AG08396 (cell line): ENCODE measurements at regions not wholly inside any gene's neighbourhood (a gene's known extent, or its start where the extent isn't known, plus 50 kb on each side); places are given as distances from the start of the nearest gene placed in this dataset.
"Not testable (repeated sequence)": the region's sequence is repeated elsewhere in the genome, so short reads cannot be mapped to it uniquely, and the experiment has no call there.

Experiments used
- DNase-seq: peaks from one replicate; pipeline ENCODE4 v3.0.0; 2012; ENCODE audit warnings: low spot score, mixed read lengths

GRCh38 chr9:17846948-17847655 lies 268.2 kb downstream of the SH3GL2 start:
- DNase-seq, result no peak

- no peak for DNase-seq
Observed at GRCh38 chr9:17847908-17848307, 269.0 kb downstream of the SH3GL2 start.

- no peak for DNase-seq
Observed at GRCh38 chr9:17852108-17852507, 273.2 kb downstream of the SH3GL2 start.

- DNase-seq, result no peak
Observed at GRCh38 chr9:17854487-17854886, 275.6 kb downstream of the SH3GL2 start.

- no peak for DNase-seq
Observed at GRCh38 chr9:17856995-17857394, 278.1 kb downstream of the SH3GL2 start.

- no peak for DNase-seq
Observed at GRCh38 chr9:17859228-17859627, 280.4 kb downstream of the SH3GL2 start.

GRCh38 chr9:17859987-17860386 lies 281.1 kb downstream of the SH3GL2 start:
- DNase-seq, result no peak

GRCh38 chr9:17862101-17862500 lies 283.2 kb downstream of the SH3GL2 start:
- DNase-seq, result no peak

GRCh38 chr9:17862629-17863028 lies 283.8 kb downstream of the SH3GL2 start:
- no peak for DNase-seq

GRCh38 chr9:17863213-17863883 lies 284.5 kb downstream of the SH3GL2 start:
- DNase-seq, result no peak

- DNase-seq, result no peak
Observed at GRCh38 chr9:17863924-17864323, 285.1 kb downstream of the SH3GL2 start.

GRCh38 chr9:17864951-17865350 lies 286.1 kb downstream of the SH3GL2 start:
- no peak for DNase-seq

- no peak for DNase-seq
Observed at GRCh38 chr9:17865881-17866280, 287.0 kb downstream of the SH3GL2 start.

- no peak for DNase-seq
Observed at GRCh38 chr9:17870722-17871121, 291.9 kb downstream of the SH3GL2 start.

GRCh38 chr9:17871213-17871890 lies 292.5 kb downstream of the SH3GL2 start:
- DNase-seq, result no peak

- no peak for DNase-seq
Observed at GRCh38 chr9:17875886-17876285, 297.0 kb downstream of the SH3GL2 start.

- no peak for DNase-seq
Observed at GRCh38 chr9:17876687-17877086, 297.8 kb downstream of the SH3GL2 start.

GRCh38 chr9:17878810-17879370 lies 300.0 kb downstream of the SH3GL2 start:
- no peak for DNase-seq

- DNase-seq, result no peak
Observed at GRCh38 chr9:17881371-17881770, 302.5 kb downstream of the SH3GL2 start.

- DNase-seq, result no peak
Observed at GRCh38 chr9:17882688-17883594, 304.1 kb downstream of the SH3GL2 start.

- no peak for DNase-seq
Observed at GRCh38 chr9:17888066-17888465, 309.2 kb downstream of the SH3GL2 start.

- DNase-seq, result not testable (repeated sequence)
Observed at GRCh38 chr9:17888964-17889363, 310.1 kb downstream of the SH3GL2 start.
